NB4 (cell line): ENCODE measurements at regions not wholly inside any gene's neighbourhood (a gene's known extent, or its start where the extent isn't known, plus 50 kb on each side); places are given as distances from the start of the nearest gene placed in this dataset.

Experiments used
- DNase-seq: peaks from one replicate; pipeline ENCODE4 v3.0.0; 2010; ENCODE audit warnings: low read depth
- H3K4me3 ChIP-seq: one replicate; pipeline ENCODE4 v1.5.1; 2011; ENCODE audit warnings: mild to moderate bottlenecking, low read depth, low read length, moderate library complexity
- CTCF ChIP-seq: IDR thresholded peaks from one replicate; pipeline ENCODE4 v1.5.1; 2012; ENCODE audit warnings: low read depth, low read length
- MAX ChIP-seq: IDR thresholded peaks from 2 replicates; pipeline ENCODE4 v1.6.1; 2011; ENCODE audit warnings: low read depth, low read length
- MYC ChIP-seq: IDR thresholded peaks from 2 replicates; pipeline ENCODE4 v1.6.1; 2011; ENCODE audit warnings: low read depth, low read length
- POLR2A ChIP-seq: IDR thresholded peaks from 2 replicates; pipeline ENCODE4 v1.6.1; 2011; ENCODE audit warnings: mild to moderate bottlenecking; ENCODE audit not compliant: insufficient read length; ENCODE audit errors: extremely low read depth

- H3K4me3 ChIP-seq: no peak overlapping the region
- TF ChIP-seq POLR2A: no peak
- peak; percentile 23 for TF ChIP-seq MAX
- TF ChIP-seq CTCF: peak; percentile 21
- TF ChIP-seq MYC: 0 out of 2 replicates have a peak, but pooled peaks have one; percentile 26
- peak; percentile 92 for DNase-seq
Observed at GRCh38 chr4:15149839-15150592, 147.7 kb downstream of the CPEB2 start.

- no peak overlapping the region for H3K4me3 ChIP-seq
- DNase-seq: no peak
- TF ChIP-seq MAX (no peak), MYC (no peak), CTCF (no peak)
Observed at GRCh38 chr4:15150631-15151030, 148.3 kb downstream of the CPEB2 start.

- peak; percentile 15 for DNase-seq
- TF ChIP-seq MYC (no peak), POLR2A (no peak), CTCF (no peak), MAX (no peak)
- no peak overlapping the region for H3K4me3 ChIP-seq
Observed at GRCh38 chr4:15151033-15151432, 148.8 kb downstream of the CPEB2 start.

GRCh38 chr4:15153662-15154061, 151.4 kb downstream of the CPEB2 start:
- TF ChIP-seq CTCF (no peak), MAX (no peak), POLR2A (no peak)
- no peak for DNase-seq
- no peak overlapping the region for H3K4me3 ChIP-seq

- TF ChIP-seq MAX (no peak), MYC (no peak), POLR2A (no peak), CTCF (no peak)
- H3K4me3 ChIP-seq: no peak overlapping the region
Observed at GRCh38 chr4:15158406-15159091, 156.3 kb downstream of the CPEB2 start.

More at GRCh38 chr4:15158406-15159091, 156.3 kb downstream of the CPEB2 start:
- DNase-seq: no peak
